Islet precursor cell (in vitro differentiated cells): ENCODE measurements at regions not wholly inside any gene's neighbourhood (a gene's known extent, or its start where the extent isn't known, plus 50 kb on each side); places are given as distances from the start of the nearest gene placed in this dataset.
A peak's percentile ranks its signal among the peaks of the same experiment; 100 is the strongest.
"Not testable (repeated sequence)": the region's sequence is repeated elsewhere in the genome, so short reads cannot be mapped to it uniquely, and the experiment has no call there.

ENCODE experiments used
- DNase-seq: peaks from one replicate; pipeline ENCODE4 v3.0.0-alpha.2; 2018

DNA sequence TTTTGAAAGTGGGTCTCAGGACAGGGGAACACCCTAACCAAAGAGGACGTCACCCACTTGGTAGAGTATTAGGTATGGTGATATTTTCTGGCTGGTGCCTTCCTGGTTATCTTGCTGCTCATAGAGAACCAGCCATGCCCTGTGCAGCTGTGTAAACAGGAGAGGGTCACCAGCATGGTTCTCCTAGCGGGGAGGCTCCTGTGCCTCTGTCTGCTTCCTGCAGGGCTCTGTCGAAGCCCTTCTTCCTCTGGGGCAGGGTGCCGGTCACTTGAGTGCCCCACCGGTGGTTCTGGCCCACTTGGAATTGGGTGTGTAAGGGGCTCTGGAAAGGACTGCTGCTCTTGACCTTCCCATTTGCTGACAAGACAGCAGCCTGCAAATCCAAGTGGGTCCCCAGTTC, 80.5 kb upstream of the KCNK12 start:
- no peak for DNase-seq

DNA sequence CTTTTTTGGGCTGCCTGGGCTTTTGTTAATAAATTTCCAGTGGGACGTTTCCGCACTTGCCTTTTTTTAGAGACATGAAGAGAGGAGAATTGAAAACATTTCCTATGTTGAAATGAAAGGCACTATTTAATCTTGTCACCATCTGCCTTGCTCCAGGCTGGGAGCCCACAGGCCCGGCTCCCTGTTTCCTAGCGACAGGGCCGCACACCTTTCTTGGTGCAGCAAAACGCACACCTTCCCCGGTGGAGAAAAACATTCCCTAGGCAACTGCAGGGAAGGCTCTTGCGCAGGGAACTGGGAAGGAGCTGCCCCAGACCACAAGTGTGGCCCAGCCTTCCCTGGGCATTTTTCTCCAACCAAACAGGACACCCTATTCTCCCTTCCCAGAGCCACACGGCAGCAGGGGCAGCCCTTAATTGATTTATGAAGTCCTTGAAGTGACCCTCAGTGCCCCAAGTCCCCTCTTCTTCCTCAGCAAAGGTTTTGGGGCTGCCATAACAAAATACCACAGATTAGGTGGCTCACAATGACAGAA, 79.3 kb upstream of the KCNK12 start:
- no peak for DNase-seq

DNA sequence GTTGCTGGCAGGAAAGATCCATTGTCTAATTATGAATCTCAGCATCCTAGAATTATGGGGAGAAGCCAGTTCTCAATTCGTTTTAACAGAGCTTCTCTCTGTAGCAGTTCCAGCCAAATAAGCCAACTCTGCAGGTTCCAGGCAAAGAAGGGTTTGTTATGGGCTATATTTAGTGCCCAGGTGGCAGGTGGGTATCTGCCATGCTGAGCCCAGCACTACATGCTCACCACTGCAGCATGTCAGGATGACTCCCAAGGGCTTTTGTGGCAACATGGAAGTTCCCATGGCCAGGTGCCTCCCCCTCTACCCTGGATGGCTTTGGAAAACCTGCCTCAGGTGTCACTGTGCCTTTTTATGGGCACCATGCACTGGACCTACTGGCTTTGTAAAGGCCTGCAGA, 74.5 kb upstream of the KCNK12 start:
- DNase-seq = peak; percentile 26

DNA sequence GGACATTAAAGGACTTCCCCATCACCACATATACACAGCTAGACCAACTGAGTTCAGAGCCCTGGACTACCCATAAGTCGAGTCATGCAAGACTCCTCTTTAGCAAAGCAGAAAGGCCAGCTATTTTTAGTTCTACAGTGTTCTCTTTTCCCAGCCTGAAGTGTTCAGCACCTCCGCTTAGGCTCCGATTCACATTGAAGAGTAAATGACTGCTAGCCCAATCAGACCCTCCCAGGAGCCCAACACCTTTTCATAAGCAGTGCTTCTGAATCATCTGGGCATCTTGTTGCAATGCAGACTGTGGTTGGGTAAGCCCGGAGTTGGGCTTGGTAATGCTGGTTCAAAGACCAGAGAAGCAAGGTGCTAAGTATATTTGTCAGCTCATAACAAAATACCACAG, 73.6 kb upstream of the KCNK12 start:
- peak; percentile 12 for DNase-seq

DNA sequence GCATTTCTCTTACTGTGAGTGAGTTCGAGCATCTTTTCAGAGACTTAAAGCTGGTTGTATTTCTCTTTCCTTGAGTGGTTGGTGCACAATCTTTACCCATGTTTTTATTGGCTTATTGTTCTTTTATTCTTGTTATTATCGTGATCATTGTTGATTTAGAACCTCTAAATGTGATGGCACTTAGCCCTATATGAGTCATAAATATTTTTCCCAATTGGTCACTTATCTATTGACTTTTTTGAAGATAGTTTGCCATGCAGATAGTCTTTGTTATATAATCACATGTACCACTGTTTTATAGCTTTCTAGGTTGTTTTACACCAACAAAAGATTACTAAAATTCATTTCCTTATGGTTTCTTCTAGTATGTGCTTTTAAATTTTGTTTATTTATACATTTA, 70.6 kb upstream of the KCNK12 start:
- DNase-seq = no peak

DNA sequence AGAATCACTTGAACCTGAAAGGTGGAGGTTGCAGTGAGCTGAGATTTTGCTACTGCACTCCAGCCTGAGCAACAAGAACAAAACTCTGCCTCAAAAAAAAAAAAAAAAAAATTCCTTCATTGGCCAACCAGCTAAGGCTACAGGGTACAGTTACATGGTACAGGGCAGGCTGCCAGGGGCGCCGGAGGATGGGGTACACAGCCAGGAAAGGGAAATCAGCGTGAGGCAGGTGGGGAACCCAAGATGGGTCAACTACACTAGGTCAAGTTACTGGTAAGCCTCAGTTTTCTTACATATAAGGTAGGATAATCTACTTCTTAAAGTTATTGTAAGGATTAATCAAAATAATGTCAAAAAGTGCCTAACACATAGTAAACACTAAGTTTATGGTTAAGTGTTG, 69.6 kb upstream of the KCNK12 start:
- DNase-seq = peak; percentile 29

DNA sequence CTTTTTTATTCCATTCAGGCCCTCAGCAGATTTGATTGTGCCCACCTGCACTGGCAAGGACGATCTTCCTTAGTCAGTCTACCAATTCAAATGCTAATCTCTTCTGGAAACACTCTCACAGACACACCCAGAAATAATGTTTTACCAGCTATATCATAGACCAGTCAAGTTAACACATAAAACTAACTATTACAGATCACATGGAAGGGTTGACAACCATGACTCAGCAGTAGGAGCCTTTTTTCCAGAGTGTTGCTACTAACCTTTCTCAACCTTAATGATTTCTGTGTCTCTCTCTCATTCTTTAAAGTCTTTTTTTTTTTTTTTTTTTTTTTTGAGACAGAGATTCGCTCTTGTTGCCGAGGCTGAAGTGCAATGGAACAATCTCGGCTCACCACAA, 68.7 kb upstream of the KCNK12 start:
- DNase-seq = peak; percentile 10

DNA sequence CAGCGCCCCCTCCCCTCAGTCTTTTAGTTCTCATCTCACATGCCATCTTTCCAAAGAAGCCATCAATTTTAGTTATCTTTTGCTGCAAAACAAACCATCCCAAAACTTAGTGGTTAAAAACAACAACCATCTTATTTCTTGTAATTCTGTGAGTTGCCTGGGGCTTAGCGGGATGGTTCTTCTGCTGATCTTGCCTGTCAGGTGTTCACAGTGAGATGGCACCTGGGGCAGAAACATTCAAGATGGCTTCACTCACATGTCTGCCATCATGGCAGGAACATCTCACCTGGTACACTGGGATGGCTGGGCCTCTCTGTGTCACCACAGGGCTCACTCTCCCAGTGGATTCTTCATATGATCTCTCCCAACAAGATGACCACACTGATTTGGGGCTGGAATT, 67.6 kb upstream of the KCNK12 start:
- DNase-seq = no peak

DNA sequence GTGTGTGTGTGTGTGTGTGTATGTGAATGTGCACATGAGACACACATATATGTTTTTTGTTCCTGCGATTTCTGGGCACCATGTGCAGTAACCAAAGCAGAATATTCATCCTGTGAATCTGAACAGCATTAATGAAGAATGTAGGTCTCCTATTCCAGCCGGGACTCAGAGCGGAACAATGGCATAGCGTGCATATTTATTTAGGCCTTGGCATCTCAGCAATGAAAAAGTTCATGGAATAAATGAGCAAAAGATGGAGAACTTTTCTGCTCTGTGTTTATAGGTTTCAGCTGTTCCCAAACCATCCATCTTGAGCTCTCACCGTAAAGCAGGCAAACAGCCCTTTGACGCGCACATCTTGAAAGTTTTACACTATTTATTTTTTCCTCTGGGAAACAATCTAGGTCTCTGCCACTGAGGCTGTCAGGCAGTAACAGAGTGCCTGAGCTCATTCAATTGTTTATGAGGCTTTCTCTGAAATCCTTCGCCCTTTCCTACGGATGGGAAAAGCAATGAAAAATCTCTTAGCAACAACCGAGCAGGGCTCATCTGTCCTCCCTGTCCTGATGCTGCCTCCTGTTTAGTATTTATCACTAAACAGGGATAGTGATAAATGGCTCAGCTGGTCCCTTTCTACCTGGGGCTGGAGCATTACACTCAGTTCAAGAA, 65.9 kb upstream of the KCNK12 start:
- peak; percentile 16 for DNase-seq

DNA sequence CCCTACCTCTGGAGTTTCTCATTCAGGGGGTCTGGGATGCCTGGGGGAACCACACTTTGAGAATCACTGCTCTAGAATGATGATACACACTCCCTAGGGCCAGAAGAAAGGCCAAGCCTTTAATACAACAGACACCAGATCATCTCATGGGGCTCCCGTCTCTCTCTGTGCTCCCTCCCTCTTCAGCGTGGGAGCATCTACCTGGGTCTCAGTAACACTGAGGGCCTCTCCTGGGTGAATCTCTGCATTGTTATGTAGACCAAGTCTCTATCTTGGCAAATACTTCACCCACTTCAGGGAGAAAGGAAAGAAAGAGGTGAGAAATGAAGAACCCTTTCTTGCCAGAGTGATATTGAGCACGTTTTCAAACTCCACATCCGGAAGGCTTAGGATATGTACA, 65.4 kb upstream of the KCNK12 start:
- peak; percentile 10 for DNase-seq

DNA sequence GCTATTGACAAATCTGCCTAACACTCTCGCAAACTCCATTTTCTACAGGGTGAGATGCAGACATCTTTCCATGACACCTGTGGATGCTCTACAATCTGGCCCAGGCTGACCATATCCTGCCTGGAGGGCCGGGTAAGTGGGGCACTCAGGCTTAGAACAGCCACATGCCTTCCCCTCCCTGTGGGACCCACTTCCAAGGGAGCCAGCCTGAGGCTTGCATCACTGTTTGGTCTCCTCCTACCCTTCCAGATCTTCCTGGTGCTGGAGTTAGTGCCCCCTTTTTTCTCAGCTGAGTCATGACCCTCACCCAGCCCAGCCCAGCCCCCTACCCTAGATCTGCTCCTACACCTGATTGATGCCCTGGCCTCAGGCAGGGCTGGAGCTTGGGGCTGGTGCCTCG, 62.0 kb upstream of the KCNK12 start:
- no peak for DNase-seq

DNA sequence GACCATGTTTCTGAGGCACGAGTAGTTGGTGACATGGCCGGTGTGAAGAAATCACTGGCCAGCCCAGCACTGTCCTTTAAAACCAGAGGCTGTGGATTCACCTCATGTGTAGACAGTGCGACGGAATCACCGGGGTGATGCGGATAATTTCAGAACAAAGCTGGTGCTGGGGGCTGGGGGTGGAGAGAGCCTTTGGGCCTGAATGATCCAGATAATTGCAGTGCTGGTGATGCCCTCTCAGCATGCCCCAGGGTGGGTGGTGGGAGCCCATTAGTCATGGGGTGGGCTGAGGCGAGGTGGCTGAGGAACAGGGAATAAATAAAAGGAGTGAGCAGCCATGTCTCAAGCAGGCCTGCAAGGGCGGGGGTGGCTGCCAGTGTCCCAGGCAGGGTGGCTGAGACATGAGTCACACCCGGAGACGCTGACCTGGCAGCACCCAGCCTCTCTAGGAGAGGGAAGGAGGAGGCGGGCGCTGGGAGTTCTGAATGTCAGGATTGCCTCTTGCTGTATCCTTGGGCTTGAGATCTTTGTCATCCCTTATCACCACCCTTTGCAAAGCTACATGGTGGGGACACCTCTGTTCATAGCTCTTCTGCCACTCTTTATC, 61.1 kb upstream of the KCNK12 start:
- DNase-seq = peak; percentile 95

DNA sequence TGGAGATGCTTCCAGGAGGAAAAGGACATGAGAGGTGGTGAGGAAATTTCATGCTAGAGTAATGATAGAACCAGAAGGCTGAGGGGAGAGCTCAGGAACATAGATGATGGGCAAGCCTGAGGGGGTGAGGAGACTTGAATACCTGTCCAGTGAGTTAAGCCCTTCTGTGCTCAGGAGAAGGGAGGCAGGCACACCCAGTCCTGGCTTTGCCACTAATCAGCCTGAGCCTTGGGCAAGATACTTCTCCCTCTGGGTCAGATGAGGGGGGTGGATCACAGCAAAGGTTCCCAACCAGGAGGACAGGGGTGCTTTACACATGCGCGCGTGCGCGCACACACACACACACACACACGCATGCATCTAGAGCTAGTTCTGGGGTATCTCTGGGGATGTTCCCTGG, 60.5 kb upstream of the KCNK12 start:
- peak; percentile 76 for DNase-seq

DNA sequence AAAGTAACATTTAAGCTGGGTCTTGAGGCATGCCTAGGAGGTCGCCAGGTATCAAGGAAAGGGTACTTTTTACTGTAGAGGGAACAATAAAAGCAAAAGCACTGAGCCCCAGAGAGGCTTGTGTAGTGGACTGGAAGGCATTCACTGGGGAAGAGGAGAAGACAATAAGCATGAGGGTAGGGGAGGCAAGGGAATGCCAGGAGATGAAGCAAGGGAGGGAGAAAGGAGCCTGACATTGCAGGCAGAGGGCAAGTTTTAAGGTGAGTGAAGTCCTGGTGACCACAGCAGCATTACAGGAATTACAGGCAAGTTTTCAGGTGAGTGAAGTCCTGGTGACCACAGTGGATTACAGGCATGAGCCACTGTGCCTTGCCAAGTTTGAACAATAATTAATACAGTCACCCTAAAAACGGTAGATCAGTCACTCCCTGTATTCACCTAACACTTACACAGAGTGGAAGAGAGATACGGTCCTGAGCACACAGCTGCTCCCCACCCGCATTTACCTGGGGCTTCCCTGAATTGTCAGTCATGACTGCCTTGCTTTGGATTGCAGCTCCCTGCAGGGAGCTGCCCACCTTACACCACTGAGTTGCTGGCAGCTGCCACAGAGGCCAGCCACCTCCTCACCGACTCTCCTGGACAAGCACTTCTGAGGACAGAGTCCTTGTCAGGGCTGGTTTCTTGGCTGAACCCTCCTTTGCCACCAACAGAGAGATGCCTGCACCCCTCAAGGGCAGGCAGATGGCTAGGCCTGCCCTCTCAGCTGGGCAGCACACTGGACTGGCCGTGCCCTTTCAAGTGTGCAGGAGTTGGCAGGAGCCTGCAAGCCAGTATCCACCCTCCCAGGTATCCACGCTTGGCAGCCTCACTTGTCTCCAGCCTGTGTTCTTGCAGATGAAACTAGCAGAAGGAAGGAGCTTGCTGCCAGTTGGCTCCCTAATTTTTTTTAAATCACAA, 59.0 kb upstream of the KCNK12 start:
- DNase-seq = no peak

DNA sequence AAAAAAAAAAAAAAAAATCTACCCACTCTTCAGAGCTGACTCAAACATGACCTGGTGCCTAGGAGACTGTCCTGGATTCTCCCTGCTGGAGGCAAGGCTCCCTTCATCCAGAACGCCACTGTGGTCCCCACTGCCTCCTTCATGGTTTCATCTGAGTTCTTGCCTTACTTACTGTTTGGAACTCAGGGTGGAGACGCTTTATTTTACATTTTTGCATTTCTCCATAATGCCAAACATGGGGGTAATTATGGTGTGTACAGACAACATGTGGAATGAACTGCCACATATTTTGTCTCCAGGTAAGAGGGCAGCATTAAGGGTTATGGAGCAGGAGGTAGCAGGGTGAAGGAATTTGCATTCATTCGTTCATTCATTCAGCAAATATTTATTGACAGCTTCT, 58.1 kb upstream of the KCNK12 start:
- no peak for DNase-seq

DNA sequence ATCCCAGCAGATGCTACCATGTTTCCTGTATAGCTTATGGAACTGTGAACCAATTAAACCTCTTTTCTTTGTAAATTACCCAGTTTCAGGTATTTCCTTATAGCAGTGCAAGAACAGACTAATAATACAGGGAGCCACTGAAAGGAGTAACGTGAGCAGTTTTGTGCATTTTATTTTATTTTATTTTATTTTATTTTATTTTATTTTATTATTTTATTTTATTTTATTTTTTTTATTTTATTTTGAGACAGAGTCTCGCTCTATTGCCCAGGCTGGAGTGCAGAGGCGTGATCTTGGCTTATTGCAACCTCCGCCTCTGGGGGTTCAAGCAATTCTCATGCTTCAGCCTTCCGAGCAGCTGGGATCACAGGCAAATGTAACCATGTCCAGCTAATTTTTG, 55.9 kb upstream of the KCNK12 start:
- DNase-seq = no peak

DNA sequence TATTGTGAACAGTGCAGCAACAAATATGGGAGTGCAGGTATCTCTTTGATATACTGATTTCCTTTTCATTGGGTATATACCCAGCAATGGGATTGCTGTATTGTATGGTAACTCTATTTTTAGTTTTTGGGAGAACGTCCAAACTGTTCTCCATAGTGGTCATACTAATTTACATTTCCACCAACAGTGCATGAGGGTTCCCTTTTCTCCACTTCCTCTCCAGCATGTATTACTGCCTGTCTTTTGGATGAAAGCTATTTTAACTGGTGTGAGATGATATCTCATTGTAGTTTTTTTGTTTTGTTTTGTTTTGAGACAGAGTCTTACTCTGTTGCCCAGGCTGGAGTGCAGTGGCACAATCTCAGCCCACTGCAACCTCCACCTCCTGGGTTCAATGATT, 52.4 kb upstream of the KCNK12 start:
- DNase-seq = not testable (repeated sequence)

DNA sequence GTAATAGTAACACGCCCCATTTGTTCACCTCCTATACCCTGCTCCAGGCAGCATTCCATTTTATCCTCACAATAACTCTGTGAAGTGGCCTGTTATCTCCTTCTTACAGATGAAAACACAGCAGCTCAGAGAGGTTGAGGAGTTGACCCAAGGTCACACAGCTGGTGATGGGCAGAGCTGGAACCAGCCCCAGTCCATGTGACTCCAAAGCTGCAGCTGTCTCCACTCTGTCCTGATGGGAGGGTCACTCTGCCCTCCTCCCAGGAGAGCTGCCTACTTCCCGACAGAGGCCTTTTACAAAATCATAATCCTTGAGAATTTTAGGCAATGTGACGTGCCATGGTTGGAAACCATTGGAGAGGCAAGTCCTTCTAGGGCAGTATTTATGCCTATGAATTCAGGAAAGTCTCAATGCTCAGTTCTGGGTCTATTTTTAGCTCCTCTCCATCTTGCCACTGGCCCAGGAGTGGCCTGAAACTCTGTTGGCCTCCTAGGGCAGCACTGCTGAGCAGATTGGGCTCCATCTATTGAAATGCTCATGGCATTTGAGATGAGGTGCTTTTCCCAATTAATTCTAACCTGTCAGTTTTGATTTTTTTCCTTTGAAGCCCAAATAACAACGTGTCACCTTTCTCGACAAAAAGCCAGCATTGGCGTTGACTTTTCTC, 50.1 kb upstream of the KCNK12 start:
- DNase-seq = no peak
